Lower lobe of right lung (tissue), 2 donors: ENCODE measurements at regions not wholly inside any gene's neighbourhood (a gene's known extent, or its start where the extent isn't known, plus 50 kb on each side); places are given as distances from the start of the nearest gene placed in this dataset.

Experiments used
- ATAC-seq, 2 donors: fragments of 200-7000 bp; cut with Tn5 transposase; one replicate each; pipeline ENCODE4 v1.9.1; 2020 to 2022; ENCODE audit warnings: mild to moderate bottlenecking in 2 of 2, moderate library complexity in 2 of 2
- DNase-seq: peaks from one replicate; pipeline ENCODE4 v3.0.0-alpha.2; 2020
- H3K27ac ChIP-seq: fragments of 200-600 bp; one replicate; pipeline ENCODE4 v1.8.0; 2022
- H3K27me3 ChIP-seq: fragments of 200-600 bp; one replicate; pipeline ENCODE4 v1.8.0; 2022; ENCODE audit warnings: low read depth
- H3K36me3 ChIP-seq: fragments of 200-600 bp; one replicate; pipeline ENCODE4 v1.8.0; 2022; ENCODE audit warnings: mild to moderate bottlenecking
- H3K4me1 ChIP-seq: fragments of 200-600 bp; one replicate; pipeline ENCODE4 v1.8.0; 2022
- H3K4me3 ChIP-seq: fragments of 200-600 bp; one replicate; pipeline ENCODE4 v1.8.0; 2022; ENCODE audit warnings: mild to moderate bottlenecking
- H3K9me3 ChIP-seq: fragments of 200-600 bp; one replicate; pipeline ENCODE4 v1.8.0; 2022
- intact Hi-C: fragments of 100-400 bp; cut with DNase I; formaldehyde crosslinking; loops from one replicate; pipeline ENCODE4 v1.11.0; 2022
- TF ChIP-seq, protein P1 (sequence below): fragments of 200-600 bp; IDR thresholded peaks from one replicate; pipeline ENCODE4 v1.8.0; 2022; ENCODE audit warnings: antibody characterized with exemption, mild to moderate bottlenecking
- donor health status: DM: no; HTN: yes; CAD: no; lungs with severe emphysema.

DNA sequence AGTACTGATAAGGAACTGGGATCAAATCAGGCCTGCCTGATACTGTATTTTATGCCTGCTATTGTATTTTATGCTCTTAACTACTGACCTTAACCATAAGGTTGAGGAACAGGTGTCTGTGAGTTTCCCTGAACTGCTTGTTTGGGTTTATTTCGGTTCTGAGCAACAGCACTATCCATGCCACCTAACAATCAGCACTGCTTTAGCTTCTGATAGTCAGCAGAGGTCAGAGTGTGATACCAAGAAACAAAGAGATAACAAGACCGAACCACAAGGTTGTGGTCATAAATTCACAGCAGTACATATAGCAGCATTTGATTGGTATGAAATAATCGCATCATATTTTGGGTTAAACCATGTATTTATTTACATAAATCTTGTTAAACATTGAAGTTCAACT lies 362.2 kb downstream of the FGF13 start:
- Histone ChIP-seq H3K4me1 (no peaks in the 10 kb centered on the region), H3K27ac (no peak overlapping the region), H3K27me3 (no peaks in the 10 kb centered on the region), H3K4me3 (no peak overlapping the region), H3K36me3 (no peaks in the 10 kb centered on the region), H3K9me3 (no peaks in the 10 kb centered on the region)
- no peak for ATAC-seq
- TF ChIP-seq, protein P1, sequence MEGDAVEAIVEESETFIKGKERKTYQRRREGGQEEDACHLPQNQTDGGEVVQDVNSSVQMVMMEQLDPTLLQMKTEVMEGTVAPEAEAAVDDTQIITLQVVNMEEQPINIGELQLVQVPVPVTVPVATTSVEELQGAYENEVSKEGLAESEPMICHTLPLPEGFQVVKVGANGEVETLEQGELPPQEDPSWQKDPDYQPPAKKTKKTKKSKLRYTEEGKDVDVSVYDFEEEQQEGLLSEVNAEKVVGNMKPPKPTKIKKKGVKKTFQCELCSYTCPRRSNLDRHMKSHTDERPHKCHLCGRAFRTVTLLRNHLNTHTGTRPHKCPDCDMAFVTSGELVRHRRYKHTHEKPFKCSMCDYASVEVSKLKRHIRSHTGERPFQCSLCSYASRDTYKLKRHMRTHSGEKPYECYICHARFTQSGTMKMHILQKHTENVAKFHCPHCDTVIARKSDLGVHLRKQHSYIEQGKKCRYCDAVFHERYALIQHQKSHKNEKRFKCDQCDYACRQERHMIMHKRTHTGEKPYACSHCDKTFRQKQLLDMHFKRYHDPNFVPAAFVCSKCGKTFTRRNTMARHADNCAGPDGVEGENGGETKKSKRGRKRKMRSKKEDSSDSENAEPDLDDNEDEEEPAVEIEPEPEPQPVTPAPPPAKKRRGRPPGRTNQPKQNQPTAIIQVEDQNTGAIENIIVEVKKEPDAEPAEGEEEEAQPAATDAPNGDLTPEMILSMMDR = no peak
- DNase-seq = no peak
- intact Hi-C loops = no loop called here

DNA sequence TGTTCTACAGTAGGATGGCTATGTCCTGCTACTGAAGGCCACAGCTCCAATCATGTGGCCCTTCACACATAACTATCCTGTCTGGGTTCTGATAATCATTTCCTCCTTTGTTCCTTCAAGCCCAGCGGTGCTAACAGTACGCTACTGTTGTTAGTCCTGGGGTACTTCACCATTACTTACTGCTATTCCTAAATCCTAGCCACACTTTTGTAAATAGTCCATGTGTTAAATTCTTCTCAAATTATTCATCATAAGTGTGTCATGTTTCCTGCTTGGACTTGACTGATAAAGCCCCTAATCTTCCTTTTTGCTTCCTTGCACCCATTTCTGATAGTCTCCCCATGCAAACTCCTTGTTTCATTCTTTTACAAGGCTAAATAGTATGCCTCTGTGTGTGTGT lies 332.6 kb downstream of the FGF13 start:
- TF ChIP-seq, protein P1 = no peak
- ATAC-seq (no peak), DNase-seq (no peak)
- Histone ChIP-seq H3K4me3 (no peak overlapping the region), H3K9me3 (no peaks in the 10 kb centered on the region), H3K36me3 (no peaks in the 10 kb centered on the region), H3K27me3 (no peaks in the 10 kb centered on the region), H3K4me1 (no peaks in the 10 kb centered on the region), H3K27ac (no peak overlapping the region)
- intact Hi-C loops = no loop called here

DNA sequence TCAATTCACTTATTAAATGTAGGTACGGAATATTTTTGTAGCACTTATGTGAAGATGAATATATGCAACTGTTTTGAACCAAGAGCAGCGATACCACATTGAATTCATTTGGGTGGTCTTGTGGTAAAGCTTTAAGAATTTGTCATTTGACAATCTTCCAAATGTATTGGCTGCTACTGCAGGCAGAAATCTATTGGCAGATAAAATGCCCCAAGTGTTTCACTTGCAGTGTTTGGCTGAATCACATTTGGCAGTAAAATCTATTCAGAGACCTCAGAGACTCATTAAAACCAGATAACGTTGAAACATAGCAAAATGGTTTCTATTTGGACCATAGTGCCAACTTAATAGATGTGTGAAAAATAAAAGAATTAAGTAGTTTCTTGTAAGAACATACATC lies 303.4 kb downstream of the FGF13 start:
- no peaks in the 10 kb centered on the region for H3K4me1 ChIP-seq

DNA sequence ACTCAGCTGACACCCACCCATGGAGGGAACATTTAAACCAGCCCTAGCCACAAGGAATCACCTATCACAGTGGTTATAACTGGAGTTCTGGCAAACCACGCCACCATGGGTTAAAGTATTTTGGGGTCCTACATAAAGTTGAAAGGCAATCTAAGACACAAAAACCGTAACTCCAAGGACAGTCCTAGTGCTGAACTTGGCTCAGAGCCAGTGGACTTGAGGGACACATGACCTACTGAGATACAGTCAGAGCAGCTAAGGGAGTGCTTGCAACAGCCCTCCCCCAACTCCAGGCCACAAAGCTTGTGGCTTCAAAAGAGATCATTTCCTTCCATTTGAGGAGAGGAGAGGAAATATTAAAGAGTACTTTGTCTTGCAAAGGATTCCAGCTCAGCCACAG lies 300.5 kb downstream of the FGF13 start:
- Histone ChIP-seq H3K27ac (no peak overlapping the region), H3K27me3 (no peaks in the 10 kb centered on the region), H3K36me3 (no peaks in the 10 kb centered on the region), H3K9me3 (no peaks in the 10 kb centered on the region), H3K4me1 (no peaks in the 10 kb centered on the region), H3K4me3 (no peak overlapping the region)
- DNase-seq (no peak), ATAC-seq (no peak)
- TF ChIP-seq, protein P1 = no peak
- intact Hi-C loops = no loop called here

More for the DNA sequence above, 303.4 kb downstream of the FGF13 start:
- Histone ChIP-seq H3K36me3 (no peaks in the 10 kb centered on the region), H3K27ac (no peak overlapping the region), H3K9me3 (no peaks in the 10 kb centered on the region), H3K27me3 (no peaks in the 10 kb centered on the region), H3K4me3 (no peak overlapping the region)
- TF ChIP-seq, protein P1 = no peak
- intact Hi-C loops = no loop called here
- no peak for ATAC-seq
- DNase-seq = no peak
